GM23338 (cell line): ENCODE measurements at regions not wholly inside any gene's neighbourhood (a gene's known extent, or its start where the extent isn't known, plus 50 kb on each side); places are given as distances from the start of the nearest gene placed in this dataset.

ENCODE experiments used
- ATAC-seq: fragments of 200-7000 bp; cut with Tn5 transposase; 3 replicates; pipeline ENCODE4 v1.9.1; 2020
- DNase-seq: peaks from one replicate; pipeline ENCODE4 v3.0.0-alpha.2; 2015; ENCODE audit warnings: low spot score
- H2AFZ ChIP-seq: fragments of 200-600 bp; sonication (generic); 2 replicates; pipeline ENCODE4 v1.8.0; 2016; ENCODE audit warnings: antibody characterized with exemption, mild to moderate bottlenecking, moderate library complexity
- H3F3A ChIP-seq: fragments of 200-600 bp; sonication (generic); replicated peaks from 2 replicates; pipeline ENCODE4 v1.8.0; 2017; ENCODE audit warnings: antibody characterized with exemption, mixed run types, low read depth
- H3K27ac ChIP-seq: fragments of 200-600 bp; sonication (generic); 2 replicates; pipeline ENCODE4 v1.6.1; 2016; ENCODE audit warnings: low read depth
- H3K27me3 ChIP-seq: fragments of 200-600 bp; sonication (generic); 2 replicates; pipeline ENCODE4 v1.8.0; 2016; ENCODE audit warnings: mild to moderate bottlenecking, mixed run types, moderate library complexity; ENCODE audit not compliant: insufficient read depth
- H3K36me3 ChIP-seq: fragments of 200-600 bp; sonication (generic); 2 replicates; pipeline ENCODE4 v1.8.0; 2016; ENCODE audit warnings: mild to moderate bottlenecking; ENCODE audit not compliant: insufficient read depth
- H3K4me1 ChIP-seq: fragments of 200-600 bp; sonication (generic); 2 replicates; pipeline ENCODE4 v1.8.0; 2016; ENCODE audit warnings: mild to moderate bottlenecking, moderate library complexity; ENCODE audit not compliant: insufficient read depth
- H3K4me2 ChIP-seq: fragments of 200-600 bp; sonication (generic); 2 replicates; pipeline ENCODE4 v1.7.1; 2017; ENCODE audit warnings: mixed run types
- H3K4me3 ChIP-seq: fragments of 200-600 bp; sonication (generic); 2 replicates; pipeline ENCODE4 v1.6.1; 2016; ENCODE audit warnings: mixed run types
- H3K79me2 ChIP-seq: fragments of 200-600 bp; sonication (generic); replicated peaks from 2 replicates; pipeline ENCODE4 v1.8.0; 2017; ENCODE audit warnings: mild to moderate bottlenecking; ENCODE audit not compliant: insufficient read depth
- H3K9me2 ChIP-seq: fragments of 200-600 bp; sonication (generic); 2 replicates; pipeline ENCODE4 v1.8.0; 2017; ENCODE audit not compliant: insufficient read depth
- H4K20me1 ChIP-seq: fragments of 200-600 bp; sonication (generic); replicated peaks from 2 replicates; pipeline ENCODE4 v1.8.0; 2017; ENCODE audit warnings: mild to moderate bottlenecking; ENCODE audit not compliant: insufficient read depth
- H3K27ac Mint-ChIP-seq: 2 replicates; pipeline ENCODE4 v1.8.0; 2020; ENCODE audit warnings: inconsistent platforms, mild to moderate bottlenecking, moderate library complexity, mixed read lengths
- H3K27me3 Mint-ChIP-seq: 3 replicates; pipeline ENCODE4 v1.8.0; 2022; ENCODE audit warnings: low read depth, mild to moderate bottlenecking, moderate library complexity, mixed read lengths, inconsistent platforms; ENCODE audit not compliant: insufficient read depth, poor library complexity
- H3K36me3 Mint-ChIP-seq: 3 replicates; pipeline ENCODE4 v1.8.0; 2021; ENCODE audit warnings: low read depth, mild to moderate bottlenecking, inconsistent platforms, moderate library complexity, mixed read lengths
- H3K4me1 Mint-ChIP-seq: 3 replicates; pipeline ENCODE4 v1.8.0; 2020; ENCODE audit warnings: mild to moderate bottlenecking, inconsistent platforms, mixed read lengths
- H3K4me3 Mint-ChIP-seq: 3 replicates; pipeline ENCODE4 v1.8.0; 2021; ENCODE audit warnings: moderate library complexity, mild to moderate bottlenecking, inconsistent platforms, mixed read lengths
- H3K9me3 Mint-ChIP-seq: 3 replicates; pipeline ENCODE4 v1.8.0; 2020; ENCODE audit warnings: moderate library complexity, mild to moderate bottlenecking, inconsistent platforms, mixed read lengths
- CREB1 ChIP-seq: fragments of 250-450 bp; sonication (Bioruptor Pico); IDR thresholded peaks from 2 replicates; pipeline ENCODE4 v1.5.0; 2020; ENCODE audit warnings: low read depth, mild to moderate bottlenecking, moderate library complexity
- EZH2 ChIP-seq: fragments of 200-600 bp; sonication (generic); IDR thresholded peaks from one replicate; pipeline ENCODE4 v1.8.0; 2017; ENCODE audit warnings: antibody characterized with exemption, mild to moderate bottlenecking, low read depth; ENCODE audit not compliant: unreplicated experiment
- EZH2phosphoT487 ChIP-seq: fragments of 200-600 bp; sonication (generic); IDR thresholded peaks from one replicate; pipeline ENCODE4 v1.8.1; 2018; ENCODE audit warnings: antibody characterized with exemption; ENCODE audit not compliant: unreplicated experiment
- JUNB ChIP-seq: IDR thresholded peaks from one replicate; pipeline ENCODE4 v1.6.1; 2016; ENCODE audit warnings: antibody characterized with exemption; ENCODE audit not compliant: unreplicated experiment
- NANOG ChIP-seq: IDR thresholded peaks from 2 replicates; pipeline ENCODE4 v1.6.1; 2016; ENCODE audit warnings: antibody characterized with exemption, borderline replicate concordance
- POLR2AphosphoS5 ChIP-seq: IDR thresholded peaks from 2 replicates; pipeline ENCODE4 v1.6.1; 2016; ENCODE audit warnings: antibody characterized with exemption, low read depth
- STAT1 ChIP-seq: IDR thresholded peaks from one replicate; pipeline ENCODE4 v1.6.1; 2016; ENCODE audit warnings: antibody characterized with exemption; ENCODE audit not compliant: unreplicated experiment
- ZNF114 ChIP-seq: fragments of 250-450 bp; sonication (Bioruptor Pico); IDR thresholded peaks from 2 replicates; pipeline ENCODE4 v1.5.0; 2020; ENCODE audit warnings: mild to moderate bottlenecking, moderate library complexity
- ZNF331 ChIP-seq: fragments of 250-450 bp; sonication (Bioruptor Pico); IDR thresholded peaks from 2 replicates; pipeline ENCODE4 v1.5.0; 2020; ENCODE audit warnings: low read depth, mild to moderate bottlenecking, moderate library complexity
- ZNF462 ChIP-seq: fragments of 250-450 bp; sonication (Bioruptor Pico); IDR thresholded peaks from 2 replicates; pipeline ENCODE4 v1.5.0; 2020; ENCODE audit warnings: mild to moderate bottlenecking, moderate library complexity
- TF ChIP-seq, protein P1 (sequence below): IDR thresholded peaks from one replicate; pipeline ENCODE4 v1.6.1; 2018; ENCODE audit warnings: antibody characterized with exemption; ENCODE audit not compliant: unreplicated experiment
- TF ChIP-seq, protein P2 (sequence below), 2 experiments: fragments of 200-600 bp in 1 of 2; sonication (generic) in 1 of 2; conservative IDR thresholded peaks; 2 replicates each; pipeline versions ENCODE4 v1.5.1 to v1.6.1; 2016 to 2017; ENCODE audit warnings: antibody characterized with exemption in 2 of 2, low read depth in 2 of 2, mild to moderate bottlenecking in 2 of 2, moderate library complexity in 1 of 2
- TF ChIP-seq, protein P3 (sequence below): IDR thresholded peaks from 2 replicates; pipeline ENCODE4 v1.6.1; 2016; ENCODE audit warnings: antibody characterized with exemption

GRCh38 chr6:48825501-48826151, 637.4 kb downstream of the MMUT start:
- Histone ChIP-seq H3K9me2 (peaks cover 3% of the 10 kb centered on the region; the same call in 1 of the 2 replicates), H3K36me3 (no peaks in the 10 kb centered on the region), H3K4me3 (no peak overlapping the region), H3K27ac (no peak overlapping the region), H3K4me2 (no peak overlapping the region), H3K4me1 (peaks cover 13% of the 10 kb centered on the region; the same call in 1 of the 2 replicates), H3K79me2 (no peaks in the 10 kb centered on the region), H3F3A (no peaks in the 10 kb centered on the region), H4K20me1 (no peaks in the 10 kb centered on the region), H3K27me3 (no peaks in the 10 kb centered on the region), H2AFZ (no peak overlapping the region)
- ATAC-seq: no peak
- Mint-ChIP-seq H3K36me3 (no peaks in the 10 kb centered on the region), H3K4me1 (peaks cover 4% of the 10 kb centered on the region; the same call in 1 of the 3 replicates), H3K27me3 (no peaks in the 10 kb centered on the region), H3K27ac (no peak overlapping the region), H3K4me3 (no peak overlapping the region), H3K9me3 (no peaks in the 10 kb centered on the region; the same call in 2 of the 3 replicates)
- DNase-seq: no peak
- TF ChIP-seq, protein P1, sequence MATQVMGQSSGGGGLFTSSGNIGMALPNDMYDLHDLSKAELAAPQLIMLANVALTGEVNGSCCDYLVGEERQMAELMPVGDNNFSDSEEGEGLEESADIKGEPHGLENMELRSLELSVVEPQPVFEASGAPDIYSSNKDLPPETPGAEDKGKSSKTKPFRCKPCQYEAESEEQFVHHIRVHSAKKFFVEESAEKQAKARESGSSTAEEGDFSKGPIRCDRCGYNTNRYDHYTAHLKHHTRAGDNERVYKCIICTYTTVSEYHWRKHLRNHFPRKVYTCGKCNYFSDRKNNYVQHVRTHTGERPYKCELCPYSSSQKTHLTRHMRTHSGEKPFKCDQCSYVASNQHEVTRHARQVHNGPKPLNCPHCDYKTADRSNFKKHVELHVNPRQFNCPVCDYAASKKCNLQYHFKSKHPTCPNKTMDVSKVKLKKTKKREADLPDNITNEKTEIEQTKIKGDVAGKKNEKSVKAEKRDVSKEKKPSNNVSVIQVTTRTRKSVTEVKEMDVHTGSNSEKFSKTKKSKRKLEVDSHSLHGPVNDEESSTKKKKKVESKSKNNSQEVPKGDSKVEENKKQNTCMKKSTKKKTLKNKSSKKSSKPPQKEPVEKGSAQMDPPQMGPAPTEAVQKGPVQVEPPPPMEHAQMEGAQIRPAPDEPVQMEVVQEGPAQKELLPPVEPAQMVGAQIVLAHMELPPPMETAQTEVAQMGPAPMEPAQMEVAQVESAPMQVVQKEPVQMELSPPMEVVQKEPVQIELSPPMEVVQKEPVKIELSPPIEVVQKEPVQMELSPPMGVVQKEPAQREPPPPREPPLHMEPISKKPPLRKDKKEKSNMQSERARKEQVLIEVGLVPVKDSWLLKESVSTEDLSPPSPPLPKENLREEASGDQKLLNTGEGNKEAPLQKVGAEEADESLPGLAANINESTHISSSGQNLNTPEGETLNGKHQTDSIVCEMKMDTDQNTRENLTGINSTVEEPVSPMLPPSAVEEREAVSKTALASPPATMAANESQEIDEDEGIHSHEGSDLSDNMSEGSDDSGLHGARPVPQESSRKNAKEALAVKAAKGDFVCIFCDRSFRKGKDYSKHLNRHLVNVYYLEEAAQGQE: no peak
- TF ChIP-seq JUNB: no peak
- TF ChIP-seq CREB1 (CRISPR knock-in tag): no peak
- TF ChIP-seq EZH2: no peak
- no peak for TF ChIP-seq ZNF331 (CRISPR knock-in tag)
- TF ChIP-seq, protein P2, sequence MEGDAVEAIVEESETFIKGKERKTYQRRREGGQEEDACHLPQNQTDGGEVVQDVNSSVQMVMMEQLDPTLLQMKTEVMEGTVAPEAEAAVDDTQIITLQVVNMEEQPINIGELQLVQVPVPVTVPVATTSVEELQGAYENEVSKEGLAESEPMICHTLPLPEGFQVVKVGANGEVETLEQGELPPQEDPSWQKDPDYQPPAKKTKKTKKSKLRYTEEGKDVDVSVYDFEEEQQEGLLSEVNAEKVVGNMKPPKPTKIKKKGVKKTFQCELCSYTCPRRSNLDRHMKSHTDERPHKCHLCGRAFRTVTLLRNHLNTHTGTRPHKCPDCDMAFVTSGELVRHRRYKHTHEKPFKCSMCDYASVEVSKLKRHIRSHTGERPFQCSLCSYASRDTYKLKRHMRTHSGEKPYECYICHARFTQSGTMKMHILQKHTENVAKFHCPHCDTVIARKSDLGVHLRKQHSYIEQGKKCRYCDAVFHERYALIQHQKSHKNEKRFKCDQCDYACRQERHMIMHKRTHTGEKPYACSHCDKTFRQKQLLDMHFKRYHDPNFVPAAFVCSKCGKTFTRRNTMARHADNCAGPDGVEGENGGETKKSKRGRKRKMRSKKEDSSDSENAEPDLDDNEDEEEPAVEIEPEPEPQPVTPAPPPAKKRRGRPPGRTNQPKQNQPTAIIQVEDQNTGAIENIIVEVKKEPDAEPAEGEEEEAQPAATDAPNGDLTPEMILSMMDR (conservative IDR thresholded peaks at IDR 0.05; ENCODE audit: low read depth in 2 of 2): no peak
- no peak for TF ChIP-seq NANOG
- TF ChIP-seq ZNF114 (CRISPR knock-in tag): no peak
- TF ChIP-seq STAT1: no peak
- TF ChIP-seq, protein P3, sequence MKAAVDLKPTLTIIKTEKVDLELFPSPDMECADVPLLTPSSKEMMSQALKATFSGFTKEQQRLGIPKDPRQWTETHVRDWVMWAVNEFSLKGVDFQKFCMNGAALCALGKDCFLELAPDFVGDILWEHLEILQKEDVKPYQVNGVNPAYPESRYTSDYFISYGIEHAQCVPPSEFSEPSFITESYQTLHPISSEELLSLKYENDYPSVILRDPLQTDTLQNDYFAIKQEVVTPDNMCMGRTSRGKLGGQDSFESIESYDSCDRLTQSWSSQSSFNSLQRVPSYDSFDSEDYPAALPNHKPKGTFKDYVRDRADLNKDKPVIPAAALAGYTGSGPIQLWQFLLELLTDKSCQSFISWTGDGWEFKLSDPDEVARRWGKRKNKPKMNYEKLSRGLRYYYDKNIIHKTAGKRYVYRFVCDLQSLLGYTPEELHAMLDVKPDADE: no peak
- no peak for TF ChIP-seq EZH2phosphoT487
- TF ChIP-seq ZNF462 (CRISPR knock-in tag): no peak
- TF ChIP-seq POLR2AphosphoS5: no peak
